ENCODE measurements at regions not wholly inside any gene's neighbourhood (a gene's known extent, or its start where the extent isn't known, plus 50 kb on each side); places are given as distances from the start of the nearest gene placed in this dataset.

DNA sequence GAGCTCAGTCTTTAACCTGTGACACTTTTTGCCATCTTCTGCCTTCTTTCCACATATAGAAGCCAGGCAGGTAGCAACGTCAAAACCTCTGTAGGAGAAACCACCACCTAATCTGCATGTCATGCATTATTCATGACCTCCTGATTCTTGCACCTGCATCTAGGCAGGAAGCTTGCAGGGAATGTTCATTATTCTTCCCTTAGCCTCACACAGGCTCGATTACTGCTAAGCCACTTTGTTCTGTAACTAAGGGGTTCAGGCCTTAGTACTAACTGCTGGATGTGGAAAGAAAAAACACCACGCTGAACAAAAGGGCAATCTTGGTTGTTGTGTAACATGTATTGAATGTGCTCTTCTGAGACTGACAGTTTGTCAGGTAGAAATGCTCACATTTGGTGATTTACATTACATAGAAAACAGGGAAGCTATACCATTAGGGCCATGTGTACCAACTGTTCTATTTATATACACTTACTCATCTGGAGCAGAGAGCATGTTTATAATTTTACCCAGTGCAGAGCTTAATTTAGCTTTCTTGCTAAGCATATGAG is 366.9 kb downstream of the KLF12 start:
- H3K27ac ChIP-seq (ENCODE audit: low read length): no peak overlapping the region
- intact Hi-C loops (cut with micrococcal nuclease; ENCODE audit: unreplicated experiment): no loop called here
- H3K4me1 ChIP-seq (ENCODE audit: control insufficient read depth, insufficient read depth, low read length): no peaks in the 10 kb centered on the region
- TF ChIP-seq POLR2AphosphoS5 (IDR thresholded peaks at IDR 0.05; ENCODE audit: low read depth, low read length) (no peak), SIN3A (IDR thresholded peaks at IDR 0.05; ENCODE audit: borderline replicate concordance, insufficient read depth, low read depth, low read length) (no peak), TCF7L2 (IDR thresholded peaks at IDR 0.05; ENCODE audit: low read depth, low read length) (no peak)
- TF ChIP-seq, protein P1, sequence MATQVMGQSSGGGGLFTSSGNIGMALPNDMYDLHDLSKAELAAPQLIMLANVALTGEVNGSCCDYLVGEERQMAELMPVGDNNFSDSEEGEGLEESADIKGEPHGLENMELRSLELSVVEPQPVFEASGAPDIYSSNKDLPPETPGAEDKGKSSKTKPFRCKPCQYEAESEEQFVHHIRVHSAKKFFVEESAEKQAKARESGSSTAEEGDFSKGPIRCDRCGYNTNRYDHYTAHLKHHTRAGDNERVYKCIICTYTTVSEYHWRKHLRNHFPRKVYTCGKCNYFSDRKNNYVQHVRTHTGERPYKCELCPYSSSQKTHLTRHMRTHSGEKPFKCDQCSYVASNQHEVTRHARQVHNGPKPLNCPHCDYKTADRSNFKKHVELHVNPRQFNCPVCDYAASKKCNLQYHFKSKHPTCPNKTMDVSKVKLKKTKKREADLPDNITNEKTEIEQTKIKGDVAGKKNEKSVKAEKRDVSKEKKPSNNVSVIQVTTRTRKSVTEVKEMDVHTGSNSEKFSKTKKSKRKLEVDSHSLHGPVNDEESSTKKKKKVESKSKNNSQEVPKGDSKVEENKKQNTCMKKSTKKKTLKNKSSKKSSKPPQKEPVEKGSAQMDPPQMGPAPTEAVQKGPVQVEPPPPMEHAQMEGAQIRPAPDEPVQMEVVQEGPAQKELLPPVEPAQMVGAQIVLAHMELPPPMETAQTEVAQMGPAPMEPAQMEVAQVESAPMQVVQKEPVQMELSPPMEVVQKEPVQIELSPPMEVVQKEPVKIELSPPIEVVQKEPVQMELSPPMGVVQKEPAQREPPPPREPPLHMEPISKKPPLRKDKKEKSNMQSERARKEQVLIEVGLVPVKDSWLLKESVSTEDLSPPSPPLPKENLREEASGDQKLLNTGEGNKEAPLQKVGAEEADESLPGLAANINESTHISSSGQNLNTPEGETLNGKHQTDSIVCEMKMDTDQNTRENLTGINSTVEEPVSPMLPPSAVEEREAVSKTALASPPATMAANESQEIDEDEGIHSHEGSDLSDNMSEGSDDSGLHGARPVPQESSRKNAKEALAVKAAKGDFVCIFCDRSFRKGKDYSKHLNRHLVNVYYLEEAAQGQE (IDR thresholded peaks at IDR 0.05; ENCODE audit: insufficient read depth in 1 of 2, low read depth in 2 of 2, low read length in 1 of 2): no peak
- TF ChIP-seq, protein P2, sequence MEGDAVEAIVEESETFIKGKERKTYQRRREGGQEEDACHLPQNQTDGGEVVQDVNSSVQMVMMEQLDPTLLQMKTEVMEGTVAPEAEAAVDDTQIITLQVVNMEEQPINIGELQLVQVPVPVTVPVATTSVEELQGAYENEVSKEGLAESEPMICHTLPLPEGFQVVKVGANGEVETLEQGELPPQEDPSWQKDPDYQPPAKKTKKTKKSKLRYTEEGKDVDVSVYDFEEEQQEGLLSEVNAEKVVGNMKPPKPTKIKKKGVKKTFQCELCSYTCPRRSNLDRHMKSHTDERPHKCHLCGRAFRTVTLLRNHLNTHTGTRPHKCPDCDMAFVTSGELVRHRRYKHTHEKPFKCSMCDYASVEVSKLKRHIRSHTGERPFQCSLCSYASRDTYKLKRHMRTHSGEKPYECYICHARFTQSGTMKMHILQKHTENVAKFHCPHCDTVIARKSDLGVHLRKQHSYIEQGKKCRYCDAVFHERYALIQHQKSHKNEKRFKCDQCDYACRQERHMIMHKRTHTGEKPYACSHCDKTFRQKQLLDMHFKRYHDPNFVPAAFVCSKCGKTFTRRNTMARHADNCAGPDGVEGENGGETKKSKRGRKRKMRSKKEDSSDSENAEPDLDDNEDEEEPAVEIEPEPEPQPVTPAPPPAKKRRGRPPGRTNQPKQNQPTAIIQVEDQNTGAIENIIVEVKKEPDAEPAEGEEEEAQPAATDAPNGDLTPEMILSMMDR (IDR thresholded peaks at IDR 0.05): no peak
- H3K9me3 ChIP-seq (ENCODE audit: control insufficient read depth, insufficient read depth, low read depth, low read length): no peaks in the 10 kb centered on the region
- BruUV-seq (replicated peaks): no TSS peak
- DNase-seq (ENCODE audit: low read depth, low spot score) (no peak), ATAC-seq (no peak)
- H3K36me3 ChIP-seq (ENCODE audit: control insufficient read depth, insufficient read depth, low read length): no peaks in the 10 kb centered on the region
- ChIA-PET CTCF (no interaction called here), POLR2A (no interaction called here)
- no peak overlapping the region for H3K4me3 ChIP-seq (ENCODE audit: low read depth in 2 of 2, low read length in 2 of 2)
- in situ Hi-C loops (cut with HindIII; ENCODE audit: low pct_unique_long_range_greater_than_20kb, low sequenced_read_pairs): no loop called here
- no peaks in the 10 kb centered on the region for H3K27me3 ChIP-seq (ENCODE audit: control insufficient read depth, insufficient read depth, low read length)

DNA sequence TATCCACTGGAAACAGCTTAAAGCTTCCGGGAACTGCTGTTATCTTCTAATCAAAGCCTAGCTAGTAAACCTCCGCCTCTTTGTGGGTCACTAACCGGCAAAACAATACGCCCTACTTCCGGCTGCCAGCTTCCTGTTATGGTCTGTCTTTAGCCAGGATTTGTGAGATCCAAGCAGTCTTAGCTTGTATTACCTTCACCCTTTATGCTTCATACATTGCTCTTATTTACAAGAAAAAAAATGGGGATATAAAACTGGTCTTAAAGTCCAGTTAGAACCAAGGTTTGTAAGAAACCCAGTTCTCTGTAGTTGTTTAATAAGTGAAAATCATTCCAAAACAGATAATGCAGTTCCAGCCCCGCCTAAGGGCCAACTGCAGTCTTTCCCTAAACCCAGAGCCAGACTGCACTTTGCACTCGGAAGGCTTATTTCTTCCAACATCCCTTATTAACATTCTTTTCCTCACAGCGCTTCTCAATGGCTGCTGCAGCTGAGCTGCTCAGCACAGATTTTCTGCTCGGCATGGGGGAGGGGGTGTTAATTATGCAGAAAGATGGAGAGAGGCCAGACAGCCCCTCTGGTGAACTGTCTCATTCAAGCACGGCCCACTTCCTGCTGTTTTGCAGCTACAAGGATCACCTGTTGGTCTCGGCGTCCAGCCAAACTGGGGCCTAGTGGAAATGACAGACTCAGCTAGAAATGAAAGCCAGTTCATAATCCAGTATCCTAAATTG is 368.4 kb downstream of the KLF12 start:
- Histone ChIP-seq H3K9me3 (ENCODE audit: control insufficient read depth, insufficient read depth, low read depth, low read length) (no peaks in the 10 kb centered on the region), H3K27me3 (ENCODE audit: control insufficient read depth, insufficient read depth, low read length) (no peaks in the 10 kb centered on the region), H3K4me1 (ENCODE audit: control insufficient read depth, insufficient read depth, low read length) (no peaks in the 10 kb centered on the region), H3K4me3 (ENCODE audit: low read depth in 2 of 2, low read length in 2 of 2) (no peak overlapping the region), H3K27ac (ENCODE audit: low read length) (no peak overlapping the region), H3K36me3 (ENCODE audit: control insufficient read depth, insufficient read depth, low read length) (no peaks in the 10 kb centered on the region)
- in situ Hi-C loops (cut with HindIII; ENCODE audit: low pct_unique_long_range_greater_than_20kb, low sequenced_read_pairs) (no loop called here), intact Hi-C loops (cut with micrococcal nuclease; ENCODE audit: unreplicated experiment) (no loop called here)
- no peak for DNase-seq (ENCODE audit: low read depth, low spot score)
- BruUV-seq (replicated peaks): no TSS peak
- no peak for ATAC-seq
- ChIA-PET POLR2A (no interaction called here), CTCF (no interaction called here)
- TF ChIP-seq, protein P1 (IDR thresholded peaks at IDR 0.05; ENCODE audit: insufficient read depth in 1 of 2, low read depth in 2 of 2, low read length in 1 of 2): no peak
- TF ChIP-seq, protein P2 (IDR thresholded peaks at IDR 0.05): no peak
- TF ChIP-seq POLR2AphosphoS5 (IDR thresholded peaks at IDR 0.05; ENCODE audit: low read depth, low read length) (no peak), TCF7L2 (IDR thresholded peaks at IDR 0.05; ENCODE audit: low read depth, low read length) (no peak), SIN3A (IDR thresholded peaks at IDR 0.05; ENCODE audit: borderline replicate concordance, insufficient read depth, low read depth, low read length) (no peak)
